GM19397 (cell line): ENCODE measurements at regions not wholly inside any gene's neighbourhood (a gene's known extent, or its start where the extent isn't known, plus 50 kb on each side); places are given as distances from the start of the nearest gene placed in this dataset.
"Not testable (repeated sequence)": the region's sequence is repeated elsewhere in the genome, so short reads cannot be mapped to it uniquely, and the experiment has no call there.

Experiments
- ATAC-seq: cut with Tn5 transposase; IDR thresholded peaks from one replicate; pipeline ENCODE4 v1.9.1; 2021; ENCODE audit warnings: mild to moderate bottlenecking, moderate library complexity; ENCODE audit not compliant: unreplicated experiment

DNA sequence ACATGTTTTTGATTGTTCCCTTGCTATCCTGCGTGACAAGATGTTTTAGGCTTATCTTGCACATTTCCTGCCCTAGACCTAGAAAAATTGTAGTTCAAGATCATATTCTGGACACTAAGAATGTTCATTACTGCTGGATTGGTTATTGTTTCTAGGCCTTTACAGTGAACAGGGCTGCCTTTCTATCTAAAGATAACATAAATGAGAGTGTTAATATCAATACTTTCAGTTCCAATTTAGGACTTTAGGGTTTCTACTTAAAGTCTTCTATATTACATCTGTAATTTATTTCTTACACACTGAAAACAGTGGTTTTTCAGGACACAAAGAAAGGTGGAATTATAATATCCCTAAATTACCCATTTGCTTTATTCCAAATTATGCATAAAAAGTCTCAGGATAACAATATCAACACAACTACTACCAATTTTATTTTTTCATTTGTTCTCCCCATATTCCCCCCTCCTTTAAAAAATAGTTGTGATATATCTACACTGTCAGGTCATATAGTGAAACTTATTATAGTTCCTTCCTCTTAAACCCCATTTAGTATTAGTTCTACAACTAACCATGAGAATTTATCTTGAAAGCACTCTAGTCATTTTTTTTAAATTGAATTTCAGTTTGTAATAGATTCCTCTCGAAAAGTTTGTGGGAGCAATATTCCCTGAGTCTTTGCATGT, 293.9 kb upstream of the RIOK2 start:
- no peak for ATAC-seq

DNA sequence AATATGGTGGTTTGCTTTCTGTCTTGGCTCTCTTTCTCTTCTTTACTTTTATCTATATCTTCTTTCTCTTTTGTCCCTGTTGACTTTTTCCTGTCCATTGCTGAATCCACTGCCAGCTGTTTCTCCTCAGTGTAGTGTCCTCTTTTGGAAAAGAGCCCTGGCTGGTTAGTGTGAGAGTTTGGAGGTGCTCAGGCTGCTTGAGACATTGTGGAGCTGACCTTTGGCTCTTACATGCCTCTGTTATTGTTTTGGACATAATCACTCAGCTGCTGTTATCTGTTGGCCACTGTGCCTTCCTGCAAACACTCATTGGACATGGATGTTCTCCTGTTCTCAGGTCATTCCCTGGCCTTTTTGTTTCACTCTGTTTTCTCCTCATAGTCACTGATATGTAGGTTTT, 295.4 kb upstream of the RIOK2 start:
- ATAC-seq = no peak

DNA sequence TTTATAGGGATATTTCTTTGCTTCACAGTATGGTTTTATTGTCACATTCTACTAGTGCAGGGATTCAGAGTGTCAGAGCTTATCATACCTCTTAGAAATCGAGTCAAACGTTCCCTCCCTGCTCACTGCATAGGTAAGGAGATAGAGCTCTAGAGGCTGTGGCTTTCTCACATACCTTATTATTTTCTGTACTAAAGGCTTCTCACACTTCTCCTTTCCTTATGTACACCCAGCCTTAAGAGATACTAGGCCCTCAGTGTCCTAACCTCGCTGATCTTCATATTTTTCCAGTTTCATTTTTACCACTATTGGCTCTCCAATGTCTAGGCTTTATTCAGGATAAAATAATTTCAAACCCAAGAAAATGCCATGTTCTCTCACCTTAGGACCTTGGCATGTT, 297.3 kb upstream of the RIOK2 start:
- ATAC-seq = no peak

DNA sequence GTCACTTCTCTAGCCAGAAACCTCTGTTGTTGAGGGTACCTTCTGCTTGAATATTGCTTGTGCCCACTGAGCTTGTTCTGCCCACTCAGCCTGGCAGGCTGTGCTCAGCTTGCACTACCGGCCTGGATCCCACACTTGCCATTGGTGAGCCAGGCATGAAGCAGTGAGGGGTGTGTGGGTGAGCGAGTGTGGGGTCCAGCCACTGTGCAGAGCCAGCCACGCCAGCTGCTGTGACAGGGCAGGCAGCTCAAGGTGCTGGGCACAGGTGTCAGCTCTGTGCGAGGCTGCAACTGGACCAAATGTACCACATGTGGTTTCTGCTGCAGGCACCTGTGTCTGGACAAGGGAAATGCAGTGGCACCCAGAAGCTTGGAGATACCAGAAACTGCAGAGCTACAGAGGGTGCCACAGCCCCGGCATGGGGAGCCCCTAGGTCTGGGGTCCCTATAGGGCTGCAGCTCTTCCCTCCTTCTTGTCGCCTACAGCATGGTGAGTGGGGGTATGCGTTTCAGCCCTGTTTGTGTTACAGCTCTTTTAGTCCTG, 305.1 kb upstream of the RIOK2 start:
- ATAC-seq = no peak

DNA sequence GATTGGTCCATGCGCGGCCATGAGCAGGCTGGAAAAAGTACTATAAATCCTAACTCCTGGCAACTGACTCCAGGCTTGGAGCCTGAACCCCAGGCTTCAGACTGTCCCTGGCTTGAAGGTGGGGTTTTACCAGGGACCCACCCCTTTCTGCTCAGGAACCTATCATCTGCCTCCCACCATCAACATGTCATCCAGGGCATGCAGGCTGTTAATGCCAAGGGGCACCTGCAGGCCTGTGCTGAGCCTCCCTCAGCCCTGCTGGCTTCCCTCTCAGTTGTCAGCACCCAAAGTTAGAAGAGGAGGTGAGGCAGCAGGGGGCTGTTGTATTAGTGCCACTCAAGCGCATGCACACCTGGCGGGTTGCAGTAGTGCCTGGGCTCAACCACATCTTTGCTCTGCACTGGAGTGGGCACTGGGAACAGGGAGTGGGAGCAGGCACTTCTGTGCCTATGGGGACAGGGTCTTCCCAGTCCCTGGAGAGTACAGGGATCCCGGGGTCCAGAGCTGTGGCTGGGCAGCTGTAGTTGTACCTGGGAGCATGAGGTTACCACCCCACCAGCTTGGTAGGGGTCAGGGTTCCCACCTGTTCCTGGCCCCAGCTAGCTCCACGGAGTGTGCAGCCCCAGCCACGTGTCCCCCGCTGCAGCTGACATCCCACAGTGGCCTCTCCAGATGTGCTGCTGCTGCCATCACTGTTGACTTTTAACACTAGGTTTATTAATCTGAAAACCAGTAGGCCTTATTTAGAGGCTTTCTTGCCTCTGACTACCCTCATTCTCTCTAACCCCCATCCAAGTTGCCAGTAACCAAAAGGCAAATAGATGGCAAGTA, 306.2 kb upstream of the RIOK2 start:
- no peak for ATAC-seq

DNA sequence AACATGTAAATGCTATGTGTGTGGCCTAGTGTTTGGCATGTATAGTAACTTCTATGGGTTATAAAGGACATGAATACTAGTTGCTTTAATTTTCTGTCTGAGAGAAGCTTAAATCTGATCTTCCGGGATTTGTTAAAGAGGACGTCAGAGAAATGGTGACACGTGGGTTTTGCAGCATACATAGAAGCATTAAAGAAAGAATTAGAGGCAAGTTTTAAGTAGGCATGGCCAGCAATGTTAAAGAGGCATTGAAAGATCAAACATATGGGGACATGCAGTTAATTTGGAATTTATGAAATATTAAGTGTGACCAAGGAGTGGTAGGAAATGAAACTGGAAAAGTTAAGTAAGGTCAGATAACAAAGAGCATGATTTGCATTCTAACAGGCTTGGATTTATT, 311.4 kb upstream of the RIOK2 start:
- ATAC-seq = no peak

DNA sequence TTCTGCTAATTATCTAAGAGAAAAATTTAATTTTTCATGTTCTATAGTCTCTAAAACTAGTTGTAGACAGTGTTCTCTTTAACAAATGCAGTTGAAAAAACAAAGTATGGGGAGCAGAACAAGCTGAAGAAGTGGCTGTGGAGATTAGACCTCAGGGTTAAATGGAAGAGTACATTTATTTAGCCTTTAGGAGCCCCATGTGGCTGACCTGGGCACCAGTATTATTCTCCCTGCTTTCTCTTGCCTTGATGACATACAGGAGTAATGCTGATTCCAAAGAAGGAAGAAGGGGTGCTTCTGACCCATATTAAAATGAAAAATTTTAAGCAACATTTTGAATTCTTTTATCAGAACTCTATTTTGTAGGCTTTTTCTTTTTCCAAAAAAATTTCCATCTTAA, 312.3 kb upstream of the RIOK2 start:
- ATAC-seq = no peak

DNA sequence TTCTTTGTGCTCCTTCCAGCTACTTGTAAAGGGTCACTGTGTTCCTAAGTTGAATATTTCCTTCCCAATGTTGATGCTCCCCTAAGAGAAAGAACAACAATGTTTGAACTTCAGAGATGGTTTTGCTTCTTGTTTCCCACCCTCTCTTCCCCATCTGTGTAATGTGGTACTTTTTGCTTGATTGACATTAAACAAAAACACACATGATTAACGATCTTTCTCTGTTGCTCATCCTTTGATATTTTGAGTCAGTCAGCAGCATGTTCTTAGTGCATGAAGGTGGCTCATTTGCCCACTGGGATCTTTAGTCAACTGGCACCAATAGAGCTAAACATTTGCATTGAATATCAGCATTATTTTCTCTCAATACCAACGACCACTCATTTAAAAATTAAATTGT, 313.0 kb upstream of the RIOK2 start:
- no peak for ATAC-seq

DNA sequence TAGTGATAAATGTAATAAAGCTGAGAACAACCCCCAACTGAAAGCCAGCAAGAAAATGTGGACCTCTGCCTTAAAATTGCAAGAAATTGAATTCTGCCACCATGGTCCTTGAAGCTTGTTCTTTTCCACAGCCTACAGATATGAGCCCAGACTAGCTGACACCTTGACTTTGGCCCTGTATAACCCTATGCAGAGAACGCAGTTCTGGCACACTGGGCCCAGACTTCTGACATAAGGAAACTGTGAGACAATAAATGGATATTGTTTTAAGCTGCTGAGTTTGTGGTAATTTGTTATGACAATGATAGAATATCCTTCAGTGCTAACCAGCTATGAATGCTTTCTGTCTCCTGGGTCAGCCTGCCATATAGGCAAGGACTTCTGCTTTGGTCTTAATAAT, 315.6 kb upstream of the RIOK2 start:
- no peak for ATAC-seq

DNA sequence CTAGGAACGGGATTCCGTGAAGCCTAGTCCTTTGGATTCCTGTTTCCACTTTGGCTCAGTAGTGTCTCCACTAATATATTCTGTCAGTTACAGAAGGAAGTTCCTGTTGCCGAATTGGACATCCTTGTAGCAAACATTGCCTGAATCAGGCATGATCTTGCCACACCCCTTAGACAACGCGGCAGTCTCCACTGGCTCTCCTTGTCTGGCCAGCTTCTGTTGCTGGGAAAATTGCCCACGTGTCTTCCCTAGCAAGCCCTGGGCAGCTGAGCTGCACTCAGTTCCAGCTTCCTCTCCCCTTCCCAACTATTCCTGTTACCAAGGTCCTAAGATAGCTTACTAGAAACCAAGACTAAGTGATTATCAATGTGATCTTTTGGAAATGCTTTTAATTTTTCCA, 316.6 kb upstream of the RIOK2 start:
- no peak for ATAC-seq

DNA sequence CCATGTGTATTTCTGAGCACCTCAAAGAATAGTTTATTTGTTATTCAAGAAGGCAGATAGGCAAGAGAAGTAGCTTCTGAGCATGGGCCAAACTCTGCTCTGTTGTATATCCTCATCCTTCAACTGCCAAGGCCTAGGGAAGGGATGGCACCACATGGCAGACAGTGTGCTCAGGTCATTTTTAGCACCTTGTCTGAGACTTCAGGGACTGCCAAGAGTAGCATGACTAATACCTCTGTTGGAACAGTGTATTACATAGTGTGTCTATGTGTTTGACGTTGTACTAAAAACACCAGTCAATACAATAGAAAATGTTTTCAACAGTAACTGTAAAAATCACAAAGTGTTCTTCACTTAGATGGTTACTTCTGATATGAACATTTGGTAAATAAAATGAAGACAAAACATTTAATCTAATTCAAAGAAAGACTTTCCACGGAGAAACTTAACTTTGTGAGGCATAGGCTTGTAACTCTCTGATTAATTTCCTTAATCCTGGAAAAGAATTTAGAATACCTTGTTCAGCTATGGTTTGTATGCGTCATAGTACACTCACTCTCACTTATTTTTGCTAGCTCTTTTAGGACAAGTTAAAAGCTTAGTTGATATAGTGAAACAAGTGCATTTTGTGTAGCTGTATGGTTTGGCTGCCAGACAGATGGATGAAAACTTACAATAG, 318.4 kb upstream of the RIOK2 start:
- ATAC-seq = no peak

DNA sequence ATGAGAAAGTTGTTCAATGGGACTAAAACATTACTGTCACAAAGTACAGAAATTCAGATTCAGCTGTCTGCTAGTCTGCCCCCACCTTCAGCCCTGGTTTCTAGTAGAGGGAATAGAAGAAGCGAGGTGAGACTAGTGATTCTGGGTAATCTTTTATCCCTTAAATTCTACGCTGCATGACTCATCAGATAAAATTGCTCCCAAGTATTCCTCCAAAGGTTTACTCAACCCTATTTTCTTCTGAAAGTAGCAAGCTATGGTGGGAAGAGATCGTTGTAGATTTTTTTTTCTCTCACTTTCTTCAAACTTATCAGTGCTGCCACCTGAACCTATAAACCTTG, 318.9 kb upstream of the RIOK2 start:
- ATAC-seq = no peak

DNA sequence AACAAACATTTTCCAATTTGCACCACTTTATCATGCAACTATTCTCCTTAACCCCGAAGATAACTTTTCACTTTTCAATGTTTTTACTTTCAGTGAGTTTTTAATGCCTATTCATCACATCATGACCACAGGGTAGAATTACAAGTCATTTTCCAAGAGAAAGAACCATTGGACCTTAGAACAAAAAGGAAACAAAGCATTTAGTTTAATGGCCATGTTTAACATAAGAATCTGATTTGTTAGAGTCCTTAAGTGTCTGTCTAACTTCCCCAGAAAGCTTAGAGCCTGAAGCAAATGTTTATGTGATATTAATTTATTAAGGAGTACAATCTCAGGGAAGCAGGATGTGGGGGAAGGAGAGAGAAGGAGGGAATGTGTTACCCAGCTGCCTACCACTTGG, 325.8 kb upstream of the RIOK2 start:
- ATAC-seq = no peak

DNA sequence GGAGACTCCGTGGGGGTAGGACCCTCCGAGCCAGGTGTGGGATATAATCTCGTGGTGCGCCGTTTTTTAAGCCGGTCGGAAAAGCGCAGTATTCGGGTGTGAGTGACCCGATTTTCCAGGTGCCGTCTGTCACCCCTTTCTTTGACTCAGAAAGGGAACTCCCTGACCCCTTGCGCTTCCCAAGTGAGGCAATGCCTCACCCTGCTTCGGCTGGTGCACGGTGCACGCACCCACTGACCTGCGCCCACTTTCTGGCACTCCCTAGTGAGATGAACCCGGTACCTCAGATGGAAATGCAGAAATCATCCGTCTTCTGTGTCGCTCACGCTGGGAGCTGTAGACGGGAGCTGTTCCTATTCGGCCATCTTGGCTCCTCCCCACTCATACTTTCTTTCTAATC, 336.5 kb upstream of the RIOK2 start:
- ATAC-seq = not testable (repeated sequence)

DNA sequence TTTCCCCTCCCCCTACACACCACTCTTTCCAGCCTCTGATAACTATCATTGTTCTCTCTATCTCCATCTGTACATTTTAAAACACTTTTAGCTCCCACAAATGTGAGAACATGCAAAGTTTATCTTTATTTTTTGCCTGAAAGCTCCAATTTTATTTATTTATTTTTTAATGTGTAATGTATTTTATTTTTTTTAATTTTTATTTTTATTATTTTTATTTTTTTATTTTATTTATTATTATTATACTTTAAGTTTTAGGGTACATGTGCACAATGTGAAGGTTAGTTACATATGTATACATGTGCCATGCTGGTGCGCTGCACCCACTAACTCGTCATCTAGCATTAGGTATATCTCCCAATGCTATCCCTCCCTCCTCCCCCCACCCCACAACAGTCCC, 340.3 kb upstream of the RIOK2 start:
- ATAC-seq = not testable (repeated sequence)

DNA sequence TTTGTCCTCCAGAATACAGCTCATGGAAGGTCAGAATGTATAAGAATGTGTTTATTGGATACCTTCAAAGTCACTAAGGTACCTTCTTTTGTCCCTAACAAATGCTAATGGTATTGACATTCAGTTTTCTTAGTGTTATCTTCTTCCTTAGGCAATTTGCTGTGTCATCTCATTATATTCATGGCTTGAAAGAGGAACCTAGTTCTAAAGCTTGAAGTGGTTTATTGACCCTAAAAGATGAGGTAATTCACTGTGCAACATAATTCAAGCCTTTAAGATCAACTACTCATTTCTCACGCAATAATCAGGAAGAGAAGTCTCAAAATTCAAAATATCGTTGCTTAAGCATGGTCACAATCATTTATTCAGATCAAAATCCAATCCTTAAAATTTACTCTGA, 342.7 kb upstream of the RIOK2 start:
- ATAC-seq = no peak

DNA sequence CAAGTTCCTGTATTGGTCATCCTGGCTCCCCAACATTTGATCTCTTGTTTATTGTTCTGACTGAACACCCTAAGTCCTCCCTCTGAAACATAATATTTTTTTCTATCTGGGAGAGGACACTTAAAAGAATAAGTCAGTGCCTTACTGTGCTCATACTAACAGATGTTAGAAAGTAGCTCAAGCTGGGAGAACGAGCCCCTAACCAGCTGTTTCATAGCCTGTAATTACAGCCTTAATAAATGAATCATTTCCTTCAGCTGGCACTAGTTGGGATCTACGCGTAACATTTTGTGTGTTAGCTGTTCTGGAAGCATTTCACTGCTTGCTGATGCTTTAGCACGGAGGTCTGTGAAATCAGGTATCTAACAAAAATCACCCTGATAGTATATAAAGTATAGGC, 345.9 kb upstream of the RIOK2 start:
- no peak for ATAC-seq

DNA sequence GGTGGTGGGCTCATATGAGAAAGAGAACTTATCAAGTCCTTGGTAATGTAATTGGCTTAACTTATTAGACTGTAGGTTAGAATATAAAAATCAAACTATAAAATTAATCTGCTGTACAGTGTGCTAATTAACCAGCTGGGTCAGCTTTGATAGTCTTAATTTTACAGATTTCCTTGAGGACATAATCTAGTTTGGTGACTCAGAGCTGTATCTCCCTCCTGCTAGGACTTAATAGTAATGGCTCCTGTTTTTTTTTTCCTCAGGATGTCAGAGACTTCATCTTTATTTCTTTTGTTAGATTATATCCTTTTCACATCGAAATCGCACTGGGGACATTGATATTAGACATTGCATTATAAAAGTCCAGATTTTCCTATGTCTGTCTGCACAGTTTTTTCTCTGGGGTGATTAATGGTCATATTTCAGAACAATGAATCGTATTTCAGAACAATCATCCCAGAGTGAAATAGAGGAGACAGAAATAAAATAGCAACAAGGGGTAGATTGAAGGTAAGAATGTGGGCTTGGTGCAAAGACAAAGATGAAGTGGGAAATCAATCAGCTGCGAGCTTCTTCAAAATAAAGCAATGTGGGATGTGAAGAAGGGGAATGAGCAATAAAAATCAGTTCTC, 346.4 kb upstream of the RIOK2 start:
- no peak for ATAC-seq

DNA sequence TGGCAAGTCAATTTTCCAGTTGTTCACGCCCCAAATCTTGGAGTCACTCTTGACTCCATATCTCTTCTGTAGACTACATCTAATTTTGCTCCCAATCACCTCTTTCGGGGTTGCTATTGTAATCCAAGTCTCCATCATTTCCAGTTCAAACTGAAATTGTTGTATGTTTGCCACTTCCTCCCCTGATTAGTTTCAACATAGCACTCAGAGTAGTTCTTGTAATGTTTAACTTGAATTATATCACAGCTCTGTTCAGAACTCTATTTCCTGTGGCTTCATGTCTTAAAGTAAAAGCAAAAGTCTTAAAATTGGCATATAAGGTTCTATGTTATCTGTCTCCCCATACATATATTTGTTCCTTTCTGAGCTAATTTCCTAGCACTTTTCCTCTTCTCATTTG, 348.5 kb upstream of the RIOK2 start:
- peak; percentile 82 for ATAC-seq

DNA sequence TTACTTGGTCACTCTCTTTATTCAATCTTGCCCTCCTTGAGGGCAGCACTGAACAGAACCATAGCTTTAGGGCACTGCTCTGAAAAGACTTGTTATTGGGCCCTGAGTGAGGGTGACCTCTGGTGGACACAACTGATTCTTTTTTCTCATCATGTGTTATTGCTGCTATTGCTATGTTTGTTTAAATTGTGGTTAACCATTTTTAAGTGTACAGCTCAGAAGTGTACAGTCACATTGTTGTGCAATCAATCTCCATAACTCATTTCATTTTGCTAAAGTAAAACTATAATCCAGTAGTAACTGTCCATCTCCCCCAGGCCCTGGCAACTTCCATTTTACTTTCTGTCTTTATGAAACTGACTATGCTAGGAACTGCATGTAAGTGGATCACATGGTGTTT, 351.1 kb upstream of the RIOK2 start:
- peak; percentile 47 for ATAC-seq

DNA sequence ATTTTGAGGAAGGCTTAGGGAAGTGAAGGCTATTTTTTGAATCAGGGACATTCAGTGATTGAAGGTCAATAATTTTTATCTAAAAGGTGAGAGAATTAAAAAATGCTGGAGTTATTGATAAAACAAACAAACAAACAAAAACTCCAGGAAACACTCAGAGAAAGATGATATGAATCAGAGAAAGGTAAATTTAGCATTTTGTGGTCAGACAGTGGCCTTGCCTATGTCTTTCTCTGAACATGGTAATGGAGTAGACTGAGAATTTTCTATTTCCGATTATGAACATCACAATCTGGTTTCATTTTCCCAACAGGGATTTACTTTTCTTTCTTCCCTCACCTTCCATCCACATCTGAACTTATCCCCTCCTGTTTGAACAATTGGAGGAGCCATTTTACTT, 353.6 kb upstream of the RIOK2 start:
- no peak for ATAC-seq
